ENCODE measurements at regions not wholly inside any gene's neighbourhood (a gene's known extent, or its start where the extent isn't known, plus 50 kb on each side); places are given as distances from the start of the nearest gene placed in this dataset.

- H3K27ac ChIP-seq, result no peak overlapping the region
- no peaks in the 10 kb centered on the region for H3K27me3 ChIP-seq
- H3K9me3 ChIP-seq, result peaks cover 8 to 22% of the 10 kb centered on the region in 2 donors
- no peaks in the 10 kb centered on the region for H3K36me3 ChIP-seq
- H3K4me1 ChIP-seq, result no peaks in the 10 kb centered on the region
- H3K4me3 ChIP-seq, result no peak overlapping the region
- no peak for TF ChIP-seq CTCF (IDR thresholded peaks at IDR 0.05)
- no peak for TF ChIP-seq POLR2A (IDR thresholded peaks at IDR 0.05)
- TF ChIP-seq POLR2AphosphoS5 (IDR thresholded peaks at IDR 0.05), result no peak
- no peak for DNase-seq (ENCODE audit: low spot score in 2 of 2)
- intact Hi-C loops (cut with DNase I; ENCODE audit: low total_unique reads), result no loop called here
Measured at GRCh38 chr1:164948101-164948500, 389.1 kb downstream of the PBX1 start.

- H3K9me3 ChIP-seq, result no peaks in the 10 kb centered on the region
- no peak overlapping the region for H3K27ac ChIP-seq
- no peak for DNase-seq (ENCODE audit: low spot score in 2 of 2)
- H3K36me3 ChIP-seq, result no peaks in the 10 kb centered on the region
- no peaks in the 10 kb centered on the region for H3K27me3 ChIP-seq
- H3K4me3 ChIP-seq, result no peak overlapping the region
- intact Hi-C loops (cut with DNase I; ENCODE audit: low total_unique reads), result no loop called here
- no peak for TF ChIP-seq POLR2A (IDR thresholded peaks at IDR 0.05)
- no peak for TF ChIP-seq CTCF (IDR thresholded peaks at IDR 0.05)
- TF ChIP-seq POLR2AphosphoS5 (IDR thresholded peaks at IDR 0.05), result peak in 1 of 3 donors; percentile 59
- no peaks in the 10 kb centered on the region for H3K4me1 ChIP-seq
Measured at GRCh38 chr1:164937291-164937690, 378.3 kb downstream of the PBX1 start.

- DNase-seq (ENCODE audit: low spot score in 2 of 2), result no peak
- TF ChIP-seq POLR2A (IDR thresholded peaks at IDR 0.05), result no peak
- no peak for TF ChIP-seq POLR2AphosphoS5 (IDR thresholded peaks at IDR 0.05)
- no peak for TF ChIP-seq CTCF (IDR thresholded peaks at IDR 0.05)
- H3K4me3 ChIP-seq, result no peak overlapping the region
- intact Hi-C loops (cut with DNase I; ENCODE audit: low total_unique reads), result no loop called here
- H3K9me3 ChIP-seq, result no peaks in the 10 kb centered on the region
- no peak overlapping the region for H3K27ac ChIP-seq
- no peaks in the 10 kb centered on the region for H3K4me1 ChIP-seq
- H3K36me3 ChIP-seq, result no peaks in the 10 kb centered on the region
- H3K27me3 ChIP-seq, result no peaks in the 10 kb centered on the region
Measured at GRCh38 chr1:164932580-164932979, 373.6 kb downstream of the PBX1 start.

- no peak for DNase-seq (ENCODE audit: low spot score in 2 of 2)
- no peaks in the 10 kb centered on the region for H3K27me3 ChIP-seq
- no peak overlapping the region for H3K4me3 ChIP-seq
- intact Hi-C loops (cut with DNase I; ENCODE audit: low total_unique reads), result no loop called here
- TF ChIP-seq CTCF (IDR thresholded peaks at IDR 0.05) (no peak), POLR2AphosphoS5 (IDR thresholded peaks at IDR 0.05) (no peak), POLR2A (IDR thresholded peaks at IDR 0.05) (no peak)
- no peaks in the 10 kb centered on the region for H3K4me1 ChIP-seq
- H3K36me3 ChIP-seq, result no peaks in the 10 kb centered on the region
- no peaks in the 10 kb centered on the region for H3K9me3 ChIP-seq
- no peak overlapping the region for H3K27ac ChIP-seq
Measured at GRCh38 chr1:164930833-164931232, 371.8 kb downstream of the PBX1 start.

GRCh38 chr1:164930241-164930640 is 371.3 kb downstream of the PBX1 start:
- Histone ChIP-seq H3K27me3 (no peaks in the 10 kb centered on the region), H3K36me3 (no peaks in the 10 kb centered on the region), H3K9me3 (no peaks in the 10 kb centered on the region), H3K27ac (no peak overlapping the region), H3K4me3 (no peak overlapping the region), H3K4me1 (no peaks in the 10 kb centered on the region)
- DNase-seq (ENCODE audit: low spot score in 2 of 2), result no peak
- intact Hi-C loops (cut with DNase I; ENCODE audit: low total_unique reads), result no loop called here
- no peak for TF ChIP-seq CTCF (IDR thresholded peaks at IDR 0.05)
- TF ChIP-seq POLR2A (IDR thresholded peaks at IDR 0.05), result no peak
- TF ChIP-seq POLR2AphosphoS5 (IDR thresholded peaks at IDR 0.05), result no peak
